GM21737 (cell line): ENCODE measurements at regions not wholly inside any gene's neighbourhood (a gene's known extent, or its start where the extent isn't known, plus 50 kb on each side); places are given as distances from the start of the nearest gene placed in this dataset.

ENCODE experiments used
- ATAC-seq: cut with Tn5 transposase; IDR thresholded peaks from one replicate; pipeline ENCODE4 v1.9.1; 2021; ENCODE audit warnings: mild to moderate bottlenecking, moderate library complexity; ENCODE audit not compliant: unreplicated experiment

DNA sequence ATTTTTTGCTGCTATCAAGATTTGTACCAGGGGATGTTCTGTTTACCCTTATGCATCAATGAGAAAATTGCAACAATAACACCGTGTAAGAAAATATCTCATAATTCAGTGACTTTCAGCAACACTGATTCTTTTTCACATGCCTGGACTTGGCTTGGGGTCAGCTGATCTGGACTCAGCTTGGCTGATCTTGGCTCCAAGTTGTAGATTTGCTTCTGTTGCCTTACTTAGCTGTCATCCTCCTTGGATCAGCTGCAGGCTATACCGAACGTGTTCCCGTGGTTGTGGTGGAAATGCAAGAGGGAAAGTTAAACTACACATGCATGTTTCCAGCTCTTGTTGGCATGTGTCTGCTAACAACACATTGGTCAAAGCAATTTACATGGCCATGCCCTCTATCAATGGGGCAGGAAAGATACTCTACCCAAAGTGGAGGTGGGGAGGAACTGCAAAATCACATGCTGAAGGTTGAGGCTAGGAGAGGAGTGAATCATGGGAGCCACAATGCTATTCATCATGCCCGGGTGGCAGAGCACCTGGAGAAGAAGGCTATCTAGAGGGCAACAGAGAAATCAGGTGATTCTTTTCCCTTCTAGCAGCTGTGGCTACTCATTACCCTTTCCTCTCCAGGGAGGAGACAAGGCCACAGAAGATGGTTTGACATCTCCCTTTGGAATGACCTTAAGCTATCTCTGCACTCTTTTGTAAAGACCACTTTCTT, 1276.3 kb upstream of the AUTS2 start:
- ATAC-seq, result no peak

DNA sequence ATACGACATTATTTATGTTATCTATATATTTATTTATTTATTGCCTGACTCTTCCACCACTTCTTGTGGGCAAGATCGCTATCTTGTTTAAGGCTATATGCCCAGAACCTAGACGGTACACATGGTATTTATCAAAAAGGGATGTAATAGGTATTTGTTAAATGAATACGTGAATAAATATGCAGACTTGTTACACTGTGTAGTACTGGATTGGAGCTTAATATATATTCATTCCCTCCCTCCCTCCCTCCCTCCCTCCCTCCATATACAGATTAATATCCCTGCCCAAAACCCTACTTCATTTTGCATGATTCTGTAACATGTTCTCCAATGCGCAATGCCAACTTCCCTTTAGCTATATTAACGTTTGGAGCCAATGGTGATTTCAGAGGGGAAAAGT, 1273.7 kb upstream of the AUTS2 start:
- no peak for ATAC-seq

DNA sequence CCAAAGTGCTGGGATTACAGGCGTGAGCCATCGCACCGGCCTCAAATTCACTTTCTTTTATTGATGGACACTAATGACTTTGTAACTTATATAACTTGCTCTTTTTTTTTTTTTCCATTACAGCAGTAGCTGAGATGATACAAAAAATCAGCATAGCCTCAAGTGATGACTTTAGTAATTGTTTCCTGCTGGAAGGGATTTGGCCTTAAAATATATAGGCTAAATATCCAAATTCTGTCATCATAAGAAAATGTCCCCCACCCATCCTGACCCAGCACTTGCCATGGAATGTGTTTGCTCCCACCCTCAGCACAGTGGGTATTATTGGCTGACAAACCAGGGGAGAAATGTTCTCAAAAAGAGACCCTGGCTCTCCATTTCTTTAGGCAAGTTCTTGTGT, 1264.1 kb upstream of the AUTS2 start:
- no peak for ATAC-seq

DNA sequence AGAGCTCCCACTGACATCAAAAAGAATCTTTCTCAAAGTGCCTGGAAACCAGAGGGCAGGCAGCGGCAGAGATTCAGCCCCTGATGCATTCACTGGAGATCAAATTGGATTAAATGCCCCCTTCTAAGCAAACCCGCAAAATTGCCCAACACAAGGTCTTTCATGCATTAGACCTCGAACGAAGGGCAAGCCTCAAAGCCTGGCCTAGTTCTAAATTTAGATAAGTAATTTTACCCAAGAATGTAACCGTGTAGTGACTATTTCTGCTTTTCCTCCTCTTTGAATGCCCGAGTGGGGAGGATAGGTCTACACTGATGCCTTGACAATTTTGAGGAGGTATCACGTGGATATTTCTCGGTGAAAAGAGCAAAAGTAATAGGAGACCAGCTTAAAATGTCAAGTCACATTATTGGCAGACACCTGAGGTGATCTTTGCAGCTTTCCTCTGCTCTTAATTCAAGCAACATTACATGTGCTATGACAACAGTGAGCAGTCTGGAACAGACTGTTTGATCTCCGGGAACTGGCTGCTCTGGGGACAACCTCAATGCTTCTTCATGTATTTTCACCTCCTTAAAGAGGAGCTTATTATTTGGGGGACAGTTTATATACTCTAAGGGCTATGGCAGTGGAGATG, 1263.5 kb upstream of the AUTS2 start:
- ATAC-seq, result no peak

DNA sequence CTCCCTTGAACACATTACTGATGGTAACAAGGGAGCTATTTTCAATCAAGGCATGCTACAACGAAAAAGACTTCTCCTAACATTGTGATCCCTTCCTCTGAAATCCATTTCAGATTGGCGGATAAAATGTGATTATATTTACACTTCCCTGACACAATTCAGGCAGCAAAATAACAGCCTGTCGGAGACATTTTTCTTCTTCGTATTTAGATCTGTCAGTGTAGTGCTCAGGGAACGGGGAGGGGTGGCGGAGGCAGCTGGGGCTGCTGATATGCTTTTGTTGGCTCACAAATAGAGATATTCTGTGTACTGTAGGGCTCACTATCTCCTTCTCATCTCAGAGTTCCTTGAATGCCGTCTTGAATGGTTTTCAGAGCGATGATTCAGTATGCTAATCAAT, 1261.7 kb upstream of the AUTS2 start:
- no peak for ATAC-seq

DNA sequence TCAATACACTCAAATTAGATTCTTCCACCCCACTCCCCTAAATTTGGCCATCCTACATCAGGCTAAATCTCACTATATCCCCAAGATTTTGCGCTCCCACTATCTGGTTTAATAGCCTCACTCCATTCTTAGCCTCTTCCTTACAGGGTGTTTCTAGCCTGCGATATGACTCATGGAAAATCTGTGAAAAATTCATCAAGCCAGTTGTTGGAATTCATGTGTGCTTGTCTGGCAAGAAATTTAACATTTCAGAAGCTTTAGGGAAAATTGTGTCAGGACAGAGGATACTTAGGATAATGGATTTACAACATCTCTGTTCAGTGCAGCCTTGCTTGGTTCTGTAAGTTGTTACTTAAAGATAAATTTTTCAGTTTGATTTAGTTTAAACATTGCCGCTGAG, 1249.9 kb upstream of the AUTS2 start:
- no peak for ATAC-seq

DNA sequence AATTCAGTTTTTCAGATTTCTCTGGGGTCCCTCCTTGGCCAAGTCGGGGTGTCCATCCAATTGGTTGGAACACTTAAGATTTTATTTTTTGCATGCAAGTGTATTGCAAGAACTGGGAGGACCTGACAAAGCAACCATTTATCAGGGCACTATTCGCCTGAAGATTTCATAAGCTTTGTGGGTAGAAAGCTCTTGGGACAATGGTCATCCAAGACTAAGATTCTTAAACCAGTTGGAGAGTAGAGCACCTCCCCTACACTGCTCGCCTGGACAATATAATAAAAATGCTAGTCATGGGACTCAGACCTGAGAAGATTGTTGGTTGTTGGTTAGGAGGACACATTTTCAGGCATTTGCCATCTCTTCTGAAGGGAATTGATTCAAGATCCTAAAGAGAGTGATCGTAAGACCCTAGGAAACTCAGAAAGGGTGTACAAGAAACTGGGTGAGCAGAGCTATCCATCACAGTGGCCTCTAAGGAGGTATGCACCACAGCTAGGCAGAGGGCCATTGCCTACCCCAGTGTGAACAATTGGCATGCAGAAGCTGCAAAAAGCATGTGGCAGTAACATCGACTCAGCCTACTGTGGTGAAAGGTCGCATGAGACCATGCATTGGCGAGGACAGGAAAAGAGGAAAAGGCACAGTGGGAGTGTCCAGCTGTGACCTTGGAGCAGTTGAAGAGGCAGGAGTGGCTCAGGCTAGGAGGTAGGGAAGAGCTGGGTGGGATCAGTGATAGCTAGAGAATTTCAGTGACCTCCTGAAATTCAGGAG, 1235.3 kb upstream of the AUTS2 start:
- ATAC-seq, result no peak

DNA sequence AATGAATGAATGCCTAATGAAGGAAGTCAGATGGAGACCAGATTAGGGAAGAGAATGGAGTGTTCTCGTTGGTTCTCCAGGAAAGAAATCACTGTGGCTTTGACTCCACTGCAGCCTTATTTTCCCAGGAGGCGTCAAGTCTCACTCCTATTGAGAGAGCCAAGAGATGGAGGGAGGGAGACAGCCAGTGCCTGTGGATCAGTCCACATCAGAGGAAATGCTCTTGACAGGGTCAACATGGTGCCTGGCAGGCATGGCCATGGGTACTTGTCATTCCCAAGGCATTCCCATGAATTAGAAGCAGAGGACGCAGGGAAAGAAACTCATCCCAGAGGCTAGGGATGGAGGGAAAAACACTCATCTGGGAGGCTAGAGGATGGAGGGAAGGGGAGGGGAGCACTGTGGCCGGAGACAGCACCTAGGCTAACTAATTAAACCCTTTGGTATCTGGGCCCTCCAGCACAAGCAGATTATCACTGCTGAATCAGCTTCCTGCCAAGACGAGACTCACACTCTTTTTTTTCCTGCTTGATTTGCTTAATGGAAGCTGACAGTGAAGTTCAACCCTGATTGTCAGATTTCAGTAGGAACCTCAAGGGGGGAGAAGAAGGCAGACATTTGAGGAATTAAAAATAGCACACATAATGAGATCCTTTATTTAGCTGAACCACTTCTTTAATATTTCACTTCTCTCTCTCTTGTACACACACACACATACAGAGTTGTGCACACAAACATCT, 1233.2 kb upstream of the AUTS2 start:
- no peak for ATAC-seq

DNA sequence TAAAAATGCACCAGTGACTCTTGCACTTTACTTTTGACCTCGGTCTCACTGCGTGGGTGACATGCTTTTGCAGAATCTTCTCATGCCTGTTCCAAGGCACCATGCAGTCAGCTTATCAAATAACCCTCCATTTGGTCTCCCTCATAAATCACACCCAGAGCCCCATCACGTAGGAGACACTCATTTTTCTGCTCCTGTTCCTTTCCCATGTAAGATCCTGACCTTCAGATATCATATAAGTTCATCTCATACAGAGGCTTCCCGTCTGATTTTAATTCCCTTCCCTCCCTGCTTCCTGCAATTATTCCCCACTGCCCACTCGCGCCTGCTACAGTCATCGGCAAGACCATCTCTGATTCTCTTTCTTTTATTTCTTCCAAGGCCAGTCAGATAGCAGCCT, 1226.3 kb upstream of the AUTS2 start:
- no peak for ATAC-seq

DNA sequence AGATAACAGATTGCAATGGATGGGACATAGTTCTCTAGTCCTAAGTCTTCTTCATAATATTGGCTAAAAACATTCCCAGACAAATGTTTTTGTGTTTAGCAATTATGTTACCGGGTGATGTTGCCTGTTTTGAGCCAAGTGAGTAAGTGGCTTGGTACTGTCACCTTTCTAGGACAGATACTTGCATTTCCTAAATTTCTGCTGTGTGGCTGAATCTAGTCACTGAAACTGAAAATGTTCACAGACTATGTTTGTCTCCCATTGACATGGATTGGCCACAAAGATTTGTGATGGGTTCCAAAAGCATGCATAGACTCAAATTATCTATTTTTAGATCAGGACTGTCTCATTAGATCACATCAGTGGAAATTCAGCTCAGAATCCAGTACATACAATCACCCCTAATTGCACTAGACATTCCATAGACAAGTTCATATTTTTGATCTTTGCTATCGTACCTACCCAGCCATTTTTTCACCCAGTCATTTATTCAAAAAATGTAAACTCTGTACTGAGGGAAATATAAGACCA, 1222.1 kb upstream of the AUTS2 start:
- no peak for ATAC-seq

DNA sequence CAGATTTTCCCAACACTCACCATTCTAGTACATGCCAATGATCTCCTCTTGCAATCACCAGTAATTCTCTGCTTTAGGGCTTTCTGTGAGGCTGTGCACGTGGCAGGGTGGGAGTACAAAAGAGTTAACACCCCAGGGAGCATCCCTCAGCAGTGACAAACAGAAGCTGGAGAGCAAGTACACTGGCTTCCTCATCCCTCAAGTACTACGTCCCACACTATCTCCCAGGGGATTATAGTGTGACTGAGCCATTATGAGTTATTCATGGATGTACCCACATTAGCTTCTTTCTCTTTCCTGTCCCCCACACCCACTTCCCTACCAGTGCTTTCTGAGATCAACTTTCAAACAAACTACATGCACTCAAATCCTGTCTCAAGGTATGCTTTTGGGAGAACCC, 1216.5 kb upstream of the AUTS2 start:
- no peak for ATAC-seq

DNA sequence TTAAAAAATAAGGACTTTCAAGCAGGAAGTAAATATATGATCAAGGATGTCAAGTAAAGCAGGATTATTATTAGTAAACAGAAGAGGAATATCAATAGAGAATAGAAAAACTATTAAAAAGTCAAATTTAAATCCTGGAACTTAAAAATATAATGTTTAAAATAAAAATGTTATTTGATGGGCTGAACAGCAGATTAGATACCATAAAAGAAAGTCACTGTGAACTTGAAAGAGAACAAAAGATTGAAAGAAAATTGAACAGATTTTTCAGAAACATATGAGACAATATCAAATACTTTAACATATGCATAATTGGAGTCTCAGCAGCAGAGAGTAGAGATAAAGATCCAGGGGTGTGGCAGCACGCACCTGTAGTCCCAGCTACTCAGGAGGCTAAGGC, 1213.7 kb upstream of the AUTS2 start:
- no peak for ATAC-seq

DNA sequence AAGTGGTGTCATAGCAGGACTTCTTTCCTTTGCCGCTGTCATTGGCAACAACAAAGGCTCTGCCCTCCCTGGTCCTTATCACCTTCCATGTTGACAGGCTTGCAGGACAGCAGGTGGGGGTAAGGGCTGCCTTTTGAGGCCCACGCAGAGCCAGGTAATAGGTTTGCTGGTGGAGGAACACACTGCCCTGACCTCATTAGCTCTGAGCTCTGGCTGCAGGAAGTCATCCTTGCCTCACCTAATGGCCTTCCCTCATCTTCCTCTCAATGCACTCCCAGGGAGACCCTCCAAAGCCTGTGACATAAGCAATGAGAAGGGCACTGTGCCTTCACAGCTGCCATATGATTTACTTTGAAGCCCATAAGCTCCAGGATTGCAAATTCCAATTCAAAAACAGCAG, 1205.2 kb upstream of the AUTS2 start:
- ATAC-seq, result no peak

DNA sequence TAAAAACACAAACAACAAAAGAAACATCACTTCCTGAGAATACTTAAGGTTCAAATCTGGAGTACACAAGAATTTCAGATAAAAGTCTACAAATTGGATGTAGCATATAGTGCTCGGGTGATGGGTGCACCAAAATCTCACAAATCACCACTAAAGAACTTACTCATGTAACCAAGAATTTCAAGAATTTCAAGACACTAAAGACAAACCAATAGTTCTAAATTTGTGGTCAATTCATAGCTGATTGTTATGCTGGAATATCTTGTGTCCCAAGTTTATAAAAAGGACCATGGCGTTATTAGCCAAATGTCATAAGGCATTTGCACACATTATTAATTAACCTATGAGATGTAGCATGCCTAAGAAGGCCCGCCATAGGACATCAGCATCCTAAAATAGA, 1204.1 kb upstream of the AUTS2 start:
- no peak for ATAC-seq

DNA sequence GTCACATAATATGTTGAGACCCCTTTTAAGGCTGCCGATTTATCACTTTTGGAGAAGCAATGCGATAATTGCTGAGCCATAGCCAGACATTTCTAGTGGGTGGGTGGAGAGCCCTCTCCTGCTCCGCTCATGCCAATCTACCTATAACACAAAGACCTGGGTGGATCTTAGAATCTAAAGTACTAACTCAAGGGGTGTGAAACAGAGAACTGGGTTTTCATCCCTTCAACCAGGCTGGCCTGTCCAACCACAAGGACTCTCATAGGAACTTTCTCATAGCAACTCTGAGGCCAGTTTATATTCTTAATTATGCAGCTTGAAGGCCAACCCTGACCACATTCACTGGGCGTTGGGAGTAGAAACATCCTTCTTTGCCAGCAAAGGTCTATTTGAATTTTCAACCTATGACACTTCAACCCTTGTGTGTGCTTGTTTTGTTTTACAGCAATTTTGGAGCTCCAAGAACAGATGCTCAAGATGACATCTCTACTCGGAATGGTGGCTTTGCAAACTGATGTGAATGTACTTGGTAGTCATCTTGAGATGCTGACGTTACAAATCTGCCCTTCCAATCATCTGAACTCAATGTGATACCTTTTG, 1198.2 kb upstream of the AUTS2 start:
- no peak for ATAC-seq

DNA sequence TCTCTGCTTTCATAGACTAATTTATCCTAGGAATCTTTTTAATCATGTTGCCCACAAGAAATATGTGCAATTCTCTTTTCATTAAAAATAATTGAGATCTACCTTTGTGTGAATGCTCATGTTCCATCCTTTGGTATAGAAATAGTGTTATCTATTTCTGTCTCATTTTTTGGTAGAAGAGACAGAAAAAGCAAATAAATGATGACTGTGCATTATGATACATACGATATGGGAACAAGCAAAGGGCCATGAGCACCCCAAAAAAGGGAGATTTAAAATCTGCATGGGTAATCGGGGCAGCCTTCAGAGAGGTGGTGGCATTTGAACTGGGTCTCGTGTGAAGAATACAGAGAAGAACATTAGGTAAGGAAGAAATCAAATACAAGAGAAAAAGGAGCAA, 1197.5 kb upstream of the AUTS2 start:
- no peak for ATAC-seq

DNA sequence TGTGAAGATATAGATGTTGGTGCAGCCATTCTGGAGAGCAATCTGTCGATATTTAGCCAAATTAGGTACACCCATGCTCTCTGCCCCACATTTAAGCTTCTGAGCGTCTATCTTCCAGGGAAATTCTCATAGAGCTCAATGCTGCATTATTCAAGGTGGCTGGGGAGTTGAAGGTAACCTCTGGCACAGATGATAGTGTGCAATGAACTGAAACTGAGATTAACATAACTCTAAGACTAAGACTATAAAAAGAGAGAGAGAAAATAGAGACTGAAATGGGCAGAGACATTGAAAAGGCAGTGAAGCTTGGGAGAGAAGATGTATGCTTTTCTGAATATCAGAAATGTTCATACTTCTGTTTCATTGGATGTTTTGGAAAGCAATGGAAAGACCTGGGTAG, 1197.0 kb upstream of the AUTS2 start:
- ATAC-seq, result no peak

DNA sequence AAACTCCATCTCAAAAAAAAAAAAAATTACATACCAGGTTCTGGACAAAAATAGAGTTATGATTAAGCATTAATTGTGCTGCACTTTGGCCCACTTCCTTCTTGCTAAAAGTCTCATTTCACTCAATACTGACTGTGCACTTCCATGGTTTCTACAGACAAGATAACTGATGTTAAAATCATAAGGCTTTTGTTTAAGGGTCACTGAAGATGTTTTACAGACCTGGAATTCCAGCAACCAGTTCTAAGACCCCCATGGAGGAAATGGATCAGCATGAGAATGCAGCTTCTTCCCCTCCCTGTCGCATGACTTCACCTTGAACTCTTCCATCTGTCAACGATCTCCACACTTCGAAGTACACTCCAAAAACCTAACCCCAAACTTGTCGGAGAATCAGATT, 1191.8 kb upstream of the AUTS2 start:
- ATAC-seq, result no peak

DNA sequence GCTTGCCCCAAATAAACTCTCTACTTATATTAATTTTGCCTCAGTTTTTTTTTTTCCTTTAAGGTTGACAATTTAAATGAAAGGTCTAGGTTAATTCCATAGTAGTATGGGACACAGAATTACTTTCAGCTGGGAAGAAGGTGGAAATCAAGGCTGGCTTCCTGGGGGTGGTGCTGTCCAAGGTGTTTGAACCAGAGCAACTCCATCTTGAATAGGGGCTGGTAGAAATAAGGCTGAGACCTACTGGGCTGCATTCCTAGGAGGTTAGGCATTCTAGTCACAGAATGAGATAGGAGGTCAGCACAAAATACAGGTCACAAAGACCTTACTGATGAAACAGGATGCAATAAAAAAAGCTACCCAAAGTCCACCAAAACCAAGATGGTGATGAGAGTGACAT, 1190.8 kb upstream of the AUTS2 start:
- ATAC-seq, result no peak

DNA sequence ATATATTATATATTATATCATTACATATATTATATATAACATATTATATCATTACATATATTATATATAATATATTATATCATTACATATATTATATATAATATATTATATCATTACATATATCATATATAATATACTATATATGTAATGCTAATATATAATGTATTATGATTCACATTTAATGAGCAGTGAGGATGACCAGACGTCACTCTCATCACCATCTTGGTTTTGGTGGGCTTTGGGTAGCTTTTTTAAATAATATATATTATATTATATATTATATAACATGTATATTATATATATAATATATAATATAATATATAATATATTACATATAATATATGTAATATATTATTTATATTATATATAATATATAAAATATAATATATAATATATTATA, 1189.4 kb upstream of the AUTS2 start:
- no peak for ATAC-seq

DNA sequence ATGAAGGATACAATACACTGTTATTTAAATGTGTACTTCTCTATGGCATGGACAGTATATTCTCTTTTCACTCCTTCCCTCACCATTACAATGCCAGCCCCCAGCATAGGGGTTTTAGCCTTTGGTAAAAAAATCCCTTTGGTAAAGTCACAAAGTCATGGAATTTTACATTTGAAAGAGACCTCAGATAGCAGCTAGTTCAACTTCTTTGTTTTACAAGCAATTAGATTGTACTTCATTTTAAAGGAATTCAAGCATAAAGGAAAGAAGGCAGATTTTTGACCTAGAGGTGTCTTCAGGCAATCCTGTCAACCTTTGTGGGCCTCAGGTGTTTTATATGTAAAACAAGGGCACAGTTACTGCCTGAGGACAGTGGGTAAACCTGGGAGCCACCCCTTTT, 1188.4 kb upstream of the AUTS2 start:
- no peak for ATAC-seq
